HG03039 (cell line): ENCODE measurements at regions not wholly inside any gene's neighbourhood (a gene's known extent, or its start where the extent isn't known, plus 50 kb on each side); places are given as distances from the start of the nearest gene placed in this dataset.

ENCODE experiments used
- ATAC-seq: cut with Tn5 transposase; IDR thresholded peaks from one replicate; pipeline ENCODE4 v1.9.1; 2021; ENCODE audit warnings: mild to moderate bottlenecking, moderate library complexity; ENCODE audit not compliant: unreplicated experiment

DNA sequence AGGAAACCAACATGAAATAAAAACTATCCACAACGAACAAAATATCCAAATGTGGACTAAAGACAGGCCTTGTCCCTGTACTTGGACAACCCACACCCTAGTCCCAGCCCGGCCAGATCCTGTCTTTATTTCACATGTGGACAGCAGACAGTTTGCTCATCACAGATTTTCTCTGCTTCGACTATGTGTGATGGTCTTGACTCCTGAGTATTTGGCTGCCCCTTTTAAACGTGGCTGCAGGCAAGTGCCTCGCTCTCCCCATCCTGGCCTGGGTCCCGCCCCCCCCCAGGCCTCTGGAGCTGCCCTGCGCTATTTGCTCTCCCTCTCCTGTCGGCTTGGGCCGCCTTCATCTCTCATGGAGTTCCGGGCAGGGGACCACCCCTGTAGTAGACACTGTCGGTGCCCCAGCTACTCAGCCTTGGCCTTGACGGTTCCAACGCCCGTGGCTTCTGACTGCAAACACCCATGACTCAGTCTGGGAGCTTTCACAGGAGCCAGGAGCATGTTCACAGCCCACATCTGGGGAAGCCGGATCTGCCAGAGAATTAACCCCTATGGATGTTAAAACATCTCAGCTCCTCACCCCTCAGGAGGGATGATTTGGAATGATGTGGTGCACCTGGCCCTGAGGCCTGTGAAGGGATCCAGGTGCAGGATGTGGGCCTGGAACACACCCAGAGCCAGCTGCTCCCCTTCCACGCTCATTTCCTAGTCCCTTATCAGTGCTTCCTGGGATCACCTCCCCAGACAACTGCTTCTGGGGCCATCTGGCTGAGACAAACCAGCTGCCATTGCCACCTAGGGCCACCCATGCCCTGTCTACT lies 229.7 kb upstream of the RPL38 start:
- ATAC-seq: no peak

DNA sequence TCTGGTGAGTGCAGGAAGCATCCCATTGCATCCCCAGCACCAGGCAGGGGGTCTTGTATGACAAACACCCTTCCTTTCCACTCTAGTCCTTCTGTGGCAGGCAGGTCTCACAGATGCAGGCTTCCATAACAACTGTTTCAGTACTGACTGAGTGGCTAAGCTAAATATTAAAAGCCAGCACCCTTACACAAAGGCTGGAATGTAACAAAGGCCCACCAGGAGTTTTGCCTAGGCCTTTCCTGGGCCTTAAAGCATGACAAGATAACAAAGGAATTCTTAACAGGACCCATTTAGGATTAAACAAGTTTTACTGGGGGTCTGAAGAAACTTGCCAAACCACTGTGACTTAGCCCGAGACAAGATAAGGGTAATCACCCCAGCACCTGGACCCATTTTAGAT lies 228.9 kb upstream of the RPL38 start:
- no peak for ATAC-seq

GRCh38 chr17:73976147-73976546 lies 227.3 kb upstream of the RPL38 start:
- ATAC-seq: no peak

DNA sequence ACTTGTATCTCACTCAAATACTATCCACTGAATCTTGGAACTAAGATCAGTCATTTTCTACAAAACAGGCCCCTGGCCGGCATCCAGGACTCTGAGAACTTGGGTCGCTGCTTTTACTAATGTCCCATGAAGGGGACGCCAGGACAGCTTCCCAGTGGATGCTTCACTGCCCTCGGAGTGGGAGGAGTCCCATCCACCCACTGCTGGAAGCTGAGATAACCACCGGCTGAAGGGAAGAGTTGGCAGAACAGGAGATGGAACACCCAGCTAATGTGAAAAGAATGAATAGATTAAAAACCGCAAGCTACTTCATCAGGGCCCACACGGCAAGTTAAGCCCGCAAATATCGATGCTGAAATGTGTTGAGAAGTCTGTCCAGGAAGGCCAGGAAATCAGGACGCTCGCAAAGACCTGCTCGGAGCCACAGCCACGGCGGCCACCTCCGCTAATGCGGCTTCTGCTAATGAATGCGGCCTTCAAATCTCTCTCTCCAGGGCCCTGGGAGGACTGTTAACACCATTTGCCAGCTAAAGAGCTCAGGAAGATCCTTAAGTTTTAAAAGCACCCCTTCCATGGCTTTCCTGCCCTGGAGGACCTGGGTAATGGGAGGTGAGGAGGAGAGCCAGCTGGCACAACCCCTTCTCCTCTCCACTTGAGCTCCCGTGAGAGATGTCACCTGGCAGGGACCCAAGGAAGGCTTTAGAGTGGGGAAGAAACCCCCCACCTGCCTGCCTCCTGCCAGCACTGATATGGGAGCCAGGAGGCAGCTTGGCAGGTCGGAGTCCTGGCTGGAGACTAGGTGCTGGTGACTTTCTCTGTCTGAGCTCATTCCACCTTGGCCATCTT lies 226.6 kb upstream of the RPL38 start:
- no peak for ATAC-seq

DNA sequence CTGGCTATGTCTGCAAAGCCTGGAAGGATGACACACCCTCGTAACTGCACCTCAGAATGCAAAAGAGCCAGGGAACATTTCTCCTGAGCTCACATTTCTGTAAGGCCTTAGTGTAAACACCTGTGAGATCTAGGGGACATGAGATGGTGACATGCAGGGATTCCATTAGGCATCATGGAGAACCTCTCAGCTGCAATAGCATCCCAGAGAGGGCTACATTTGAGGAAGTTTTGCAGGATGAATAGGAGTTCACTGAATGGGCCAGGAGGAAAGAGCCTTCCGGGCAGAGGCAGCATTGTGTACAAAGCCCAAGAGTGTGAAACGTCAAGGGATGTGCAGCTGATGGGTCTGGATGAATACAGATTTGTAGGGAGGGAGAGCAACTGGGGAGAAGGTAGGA lies 223.0 kb upstream of the RPL38 start:
- no peak for ATAC-seq

DNA sequence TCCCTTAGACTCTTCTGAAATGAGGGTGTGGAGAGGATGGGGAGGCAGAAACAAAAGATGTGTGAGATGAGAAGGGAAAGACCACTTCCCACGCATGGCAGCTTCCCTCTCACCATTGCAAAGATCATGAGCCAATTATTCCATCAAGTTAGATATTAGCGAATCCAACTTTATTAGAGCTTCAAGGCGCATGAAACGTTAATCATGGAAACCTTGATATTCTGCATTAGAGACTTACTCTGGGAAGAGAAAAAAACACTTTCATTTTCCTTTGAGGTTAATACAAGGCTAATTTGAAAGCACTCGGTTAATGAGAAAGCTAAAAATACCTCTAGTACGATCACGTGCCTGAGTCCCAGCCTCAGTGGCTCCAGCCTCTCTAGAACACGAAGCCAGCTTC lies 220.6 kb upstream of the RPL38 start:
- ATAC-seq: no peak

DNA sequence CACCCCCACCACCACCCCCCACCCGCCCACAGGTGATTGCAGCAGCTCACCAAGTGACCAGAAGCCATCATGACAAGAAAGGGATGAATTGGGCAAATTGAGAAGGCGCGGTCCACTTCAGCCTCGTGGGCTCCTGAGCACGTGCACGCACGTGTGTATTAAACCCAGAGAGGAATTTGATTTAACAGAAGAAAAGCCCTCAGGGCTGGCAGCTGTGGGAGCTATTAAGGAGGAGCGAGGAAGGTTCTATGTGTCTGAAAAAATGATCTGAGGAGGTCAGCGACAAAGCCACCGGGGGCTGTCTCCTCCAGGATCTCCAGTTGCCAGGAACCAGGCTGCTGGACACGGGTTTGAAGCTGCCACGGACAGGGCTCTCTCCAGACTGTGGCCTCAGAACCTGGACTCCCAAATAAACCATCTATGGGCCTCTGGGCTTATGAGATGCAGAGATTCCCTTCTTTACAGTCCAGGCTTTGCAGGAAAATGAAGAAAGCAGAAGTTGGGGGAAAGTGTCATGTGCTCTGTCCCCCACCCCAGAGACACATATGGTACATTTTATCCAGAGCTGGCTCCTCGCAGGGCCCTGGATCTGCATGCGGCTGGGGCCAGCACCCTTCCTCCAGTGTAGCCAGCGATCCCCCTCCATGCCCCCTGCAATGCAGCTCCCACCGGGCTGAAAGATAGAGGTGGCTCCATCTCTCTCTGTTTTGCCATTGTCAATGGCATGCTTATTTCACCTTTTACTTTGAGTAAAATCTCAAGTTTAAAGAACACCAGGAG lies 219.7 kb upstream of the RPL38 start:
- ATAC-seq: no peak

DNA sequence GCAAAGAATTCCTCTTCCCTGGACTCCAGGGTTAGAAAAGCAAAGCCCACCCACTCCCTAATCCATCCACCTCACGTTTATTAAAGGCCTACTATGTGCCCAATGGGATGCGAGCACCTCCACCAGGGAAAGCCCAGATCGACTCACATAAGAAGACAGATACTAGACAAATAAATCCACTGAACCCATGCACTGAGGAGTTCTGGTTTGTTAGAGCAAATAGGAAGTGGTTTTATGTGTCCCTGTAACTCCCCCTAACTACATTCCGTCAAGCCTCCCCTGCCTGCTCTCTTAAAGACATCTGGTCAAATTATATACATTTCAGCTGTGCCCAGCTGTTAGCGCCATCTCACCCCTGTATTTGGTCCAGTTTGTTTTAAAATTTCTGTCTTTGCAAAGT lies 218.5 kb upstream of the RPL38 start:
- no peak for ATAC-seq

GRCh38 chr17:73985466-73986015 lies 217.9 kb upstream of the RPL38 start:
- ATAC-seq: no peak

- no peak for ATAC-seq
Observed at GRCh38 chr17:73986641-73987177, 216.8 kb upstream of the RPL38 start.

GRCh38 chr17:73987395-73987794 lies 216.1 kb upstream of the RPL38 start:
- ATAC-seq: no peak

DNA sequence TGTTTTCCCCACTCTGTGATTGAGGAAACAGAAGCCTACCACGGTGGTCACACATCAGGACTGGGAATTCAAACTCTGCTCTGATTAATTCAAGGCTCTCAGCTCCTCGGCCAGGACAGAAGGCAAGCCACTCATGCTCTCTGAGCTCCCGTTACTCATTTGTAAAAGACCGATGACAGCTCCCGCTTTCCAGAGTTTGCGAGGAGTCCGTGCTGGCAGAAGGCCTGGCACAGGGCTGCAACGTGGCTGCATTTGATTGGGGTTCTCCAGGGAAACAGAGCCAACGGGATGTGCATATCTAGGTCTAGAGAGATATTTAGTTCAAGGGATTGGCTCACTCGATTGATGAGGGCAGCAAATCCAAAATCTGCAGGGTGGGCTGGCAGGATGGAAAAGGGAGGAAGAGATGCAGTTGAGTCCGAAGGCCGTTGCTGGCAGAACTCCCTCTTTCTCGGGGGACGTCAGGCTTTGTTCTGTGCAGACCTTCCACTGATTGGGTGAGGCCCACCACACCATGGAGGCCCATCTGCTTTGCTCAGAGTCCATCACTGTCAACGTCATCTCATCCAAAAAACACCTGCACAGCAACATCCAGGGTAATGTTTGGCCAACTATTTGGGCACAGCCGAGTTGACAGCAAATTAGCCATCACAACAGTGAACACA lies 215.5 kb upstream of the RPL38 start:
- no peak for ATAC-seq

DNA sequence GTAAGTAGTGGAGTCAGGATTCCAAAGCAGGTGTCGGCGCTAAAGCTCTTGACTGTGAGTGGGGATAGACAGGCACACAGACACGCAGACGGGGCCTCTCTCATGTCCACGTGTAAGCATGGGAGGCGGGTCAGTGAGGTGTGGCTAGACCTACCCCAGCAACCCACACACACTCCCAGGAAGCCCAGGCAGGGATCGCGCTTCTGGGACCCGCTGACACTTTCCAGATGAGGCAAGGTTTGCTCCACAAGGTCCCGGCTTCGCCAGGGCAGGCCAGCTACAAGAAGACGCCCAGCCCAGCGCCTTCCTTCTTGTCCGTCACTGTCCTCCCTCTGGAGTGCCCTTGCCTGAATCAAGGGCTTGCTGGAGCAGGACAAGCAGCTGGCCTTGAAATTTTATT lies 213.8 kb upstream of the RPL38 start:
- ATAC-seq: no peak

DNA sequence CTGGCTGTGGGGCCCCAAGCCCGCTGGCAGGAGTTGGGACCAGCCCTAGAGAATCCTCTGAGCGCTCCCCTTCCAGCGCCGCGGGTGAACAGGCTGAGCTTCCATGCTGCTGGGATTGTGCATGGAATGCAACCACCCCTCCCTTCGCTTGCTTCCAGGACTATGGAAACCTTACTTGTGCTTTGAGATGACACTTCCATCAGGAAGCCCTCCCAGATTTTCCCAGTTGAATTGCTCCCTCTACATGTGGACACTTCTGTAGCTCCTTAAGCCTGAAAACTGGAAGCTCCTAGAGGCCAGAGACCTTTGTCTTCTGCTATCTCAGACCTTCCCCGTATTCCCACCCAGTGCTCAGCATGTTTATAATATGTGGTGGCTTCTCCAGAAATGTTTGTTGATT lies 213.2 kb upstream of the RPL38 start:
- ATAC-seq: no peak

GRCh38 chr17:73991260-73991659 lies 212.2 kb upstream of the RPL38 start:
- ATAC-seq: no peak

DNA sequence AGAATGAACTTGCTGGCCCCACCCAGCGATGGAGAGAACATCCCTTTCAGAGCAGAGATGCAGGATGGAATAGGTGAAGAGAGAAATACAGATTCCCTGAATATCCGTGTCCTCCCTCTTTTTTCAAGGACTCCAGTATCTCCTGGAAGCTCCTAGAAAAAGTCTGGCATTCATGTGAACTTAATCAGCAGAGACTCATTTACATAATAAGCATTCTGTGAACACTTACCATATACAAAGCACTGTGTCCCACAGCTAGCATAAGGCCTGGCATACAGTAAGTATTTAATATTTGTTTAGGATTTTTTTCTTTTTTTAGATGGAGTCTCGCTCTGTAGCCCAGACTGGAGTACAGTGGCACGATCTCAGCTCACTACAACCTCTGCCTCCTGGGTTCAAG lies 208.5 kb upstream of the RPL38 start:
- ATAC-seq: no peak

- ATAC-seq: no peak
Observed at GRCh38 chr17:73997059-73997458, 206.4 kb upstream of the RPL38 start.

GRCh38 chr17:73998249-73998648 lies 205.2 kb upstream of the RPL38 start:
- ATAC-seq: no peak

GRCh38 chr17:73998653-73999645 lies 204.5 kb upstream of the RPL38 start:
- ATAC-seq: no peak
